Amniotic epithelial cell (primary cell): ENCODE measurements at regions not wholly inside any gene's neighbourhood (a gene's known extent, or its start where the extent isn't known, plus 50 kb on each side); places are given as distances from the start of the nearest gene placed in this dataset.
A peak's percentile ranks its signal among the peaks of the same experiment; 100 is the strongest.

ENCODE experiments used
- DNase-seq: peaks from one replicate; pipeline ENCODE4 v3.0.0-alpha.2; 2010; ENCODE audit warnings: low read depth

DNA sequence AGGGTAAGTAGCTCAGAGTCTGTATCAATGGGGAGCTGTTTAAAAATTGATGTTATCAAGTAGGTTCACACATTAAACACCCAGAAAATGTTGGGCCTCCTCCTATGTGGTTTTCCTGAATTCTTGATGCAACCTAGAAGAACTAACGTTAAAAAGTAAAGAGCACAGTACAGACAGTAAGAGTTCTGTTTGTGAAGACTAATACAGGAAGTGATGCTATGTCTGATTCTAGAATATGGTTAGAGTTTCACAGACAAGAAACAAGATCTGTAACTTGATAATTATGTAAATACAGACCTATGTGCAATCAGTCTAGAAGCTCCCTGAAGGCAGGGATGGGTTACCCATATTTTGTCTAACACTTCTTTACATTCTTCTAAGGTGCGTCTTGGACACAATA lies 214.9 kb upstream of the BTG1 start:
- DNase-seq, result no peak

DNA sequence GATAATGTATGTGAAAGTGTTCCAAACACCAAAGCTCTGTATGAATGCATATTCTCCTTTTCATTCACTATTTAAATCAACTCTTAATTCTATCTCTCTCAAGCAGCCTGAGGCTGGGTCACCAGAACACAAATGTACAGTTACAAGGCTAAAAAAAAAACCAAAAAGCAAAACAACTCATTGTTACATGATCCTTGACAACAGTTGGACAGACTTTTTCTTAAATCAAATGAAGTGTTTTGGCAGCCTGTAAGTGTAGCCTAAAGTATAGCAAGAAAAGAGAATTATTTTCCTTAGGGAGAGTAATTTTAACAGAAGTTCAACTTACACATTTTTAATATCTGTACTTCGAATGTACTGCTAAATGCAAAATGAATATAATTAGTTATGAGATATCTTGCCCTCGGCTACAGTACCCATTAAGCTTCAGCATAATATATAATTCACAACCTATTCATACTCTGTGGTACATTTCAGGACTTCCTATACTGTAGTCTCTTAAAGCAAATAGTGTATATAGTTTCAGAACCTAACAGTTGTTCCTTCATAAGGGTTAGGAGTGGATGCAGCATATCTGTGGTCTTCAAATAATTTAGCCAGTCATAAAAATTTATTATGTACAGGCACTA lies 214.0 kb upstream of the BTG1 start:
- no peak for DNase-seq

DNA sequence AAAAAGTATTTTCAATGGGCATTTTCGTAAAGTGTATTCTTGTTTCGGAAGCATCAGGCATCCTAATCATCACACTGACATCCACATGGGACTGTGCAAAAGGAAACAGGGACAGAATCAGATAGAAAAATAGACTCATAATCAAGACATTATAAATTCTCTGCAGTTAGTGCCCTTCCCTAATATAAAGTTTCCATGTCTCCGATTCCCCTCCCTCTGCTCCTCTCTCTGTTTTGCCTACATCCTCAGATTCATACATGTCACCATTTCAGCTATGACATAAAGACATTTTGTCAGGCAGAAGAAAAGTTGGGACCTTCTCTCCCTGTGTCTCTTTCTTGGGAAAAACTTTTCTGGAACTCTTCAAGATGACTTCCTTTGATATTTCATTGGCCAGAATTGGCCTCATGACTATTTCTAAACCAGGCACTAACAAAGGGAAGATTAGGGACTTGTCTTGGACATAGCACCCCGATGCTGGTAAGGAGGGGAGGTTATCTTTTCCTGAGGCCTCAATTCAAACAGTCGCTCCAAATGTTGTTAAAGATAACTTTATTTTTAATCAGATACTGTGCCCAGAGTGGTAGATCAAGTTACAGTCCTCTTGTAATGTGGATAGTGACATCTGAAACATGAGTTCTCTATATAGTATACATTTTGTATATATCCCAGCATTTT lies 212.1 kb upstream of the BTG1 start:
- DNase-seq, result no peak

DNA sequence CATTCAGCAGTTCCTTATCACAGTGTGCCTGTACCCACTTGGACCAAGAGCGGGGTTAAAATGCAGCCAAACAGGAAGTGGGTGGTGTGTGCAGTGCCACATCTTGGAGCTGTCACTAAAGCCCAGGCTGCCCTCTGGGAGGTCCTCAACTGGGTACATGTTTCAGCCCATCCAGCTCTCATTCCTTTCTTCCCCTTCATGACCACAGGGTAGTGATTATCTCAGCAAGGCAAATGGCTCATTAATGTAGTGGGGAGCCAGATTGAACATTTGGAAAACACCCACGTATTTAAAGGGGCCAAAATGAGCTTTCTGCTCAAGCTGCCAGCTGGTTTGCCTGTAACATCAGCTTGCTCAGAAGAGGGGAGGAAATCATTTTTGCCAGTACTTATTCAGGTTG lies 210.8 kb upstream of the BTG1 start:
- no peak for DNase-seq

DNA sequence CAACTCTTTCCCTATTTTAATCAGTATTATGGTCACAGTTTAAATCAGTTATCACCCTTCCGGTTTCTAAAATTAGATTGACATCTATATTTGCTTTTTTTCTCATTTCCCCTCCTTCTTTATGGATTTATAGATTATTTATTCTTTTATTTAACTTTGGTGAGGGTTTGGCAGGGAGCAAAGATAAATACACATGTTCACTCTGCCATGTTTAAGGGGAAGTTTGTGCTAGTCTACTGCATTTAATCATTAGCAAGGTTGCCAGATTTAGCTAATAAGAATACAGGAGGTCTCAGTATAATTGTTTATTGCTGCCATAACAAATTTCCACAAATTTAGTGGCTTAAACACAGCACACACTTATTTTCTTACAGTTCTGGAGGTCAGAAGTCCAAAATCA lies 204.0 kb upstream of the BTG1 start:
- DNase-seq, result no peak

DNA sequence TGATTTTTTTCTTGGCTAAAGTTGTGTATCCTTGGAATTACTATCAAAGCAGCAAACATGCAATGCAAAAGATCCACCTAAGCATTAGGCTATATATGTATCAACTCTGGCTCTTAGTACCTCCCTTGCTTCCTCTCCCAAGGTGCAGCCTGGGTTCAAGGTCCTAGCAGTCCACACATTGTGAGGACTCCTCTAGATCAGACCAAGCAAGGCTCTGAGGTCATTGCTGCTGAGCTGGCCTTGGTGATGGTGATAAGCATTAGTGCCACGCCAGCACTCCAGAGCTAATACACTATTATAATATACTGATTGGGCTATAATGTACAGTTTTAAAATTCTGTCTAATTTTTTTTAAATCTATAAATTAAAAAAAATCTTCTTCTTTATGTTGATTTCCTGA lies 196.9 kb upstream of the BTG1 start:
- no peak for DNase-seq

DNA sequence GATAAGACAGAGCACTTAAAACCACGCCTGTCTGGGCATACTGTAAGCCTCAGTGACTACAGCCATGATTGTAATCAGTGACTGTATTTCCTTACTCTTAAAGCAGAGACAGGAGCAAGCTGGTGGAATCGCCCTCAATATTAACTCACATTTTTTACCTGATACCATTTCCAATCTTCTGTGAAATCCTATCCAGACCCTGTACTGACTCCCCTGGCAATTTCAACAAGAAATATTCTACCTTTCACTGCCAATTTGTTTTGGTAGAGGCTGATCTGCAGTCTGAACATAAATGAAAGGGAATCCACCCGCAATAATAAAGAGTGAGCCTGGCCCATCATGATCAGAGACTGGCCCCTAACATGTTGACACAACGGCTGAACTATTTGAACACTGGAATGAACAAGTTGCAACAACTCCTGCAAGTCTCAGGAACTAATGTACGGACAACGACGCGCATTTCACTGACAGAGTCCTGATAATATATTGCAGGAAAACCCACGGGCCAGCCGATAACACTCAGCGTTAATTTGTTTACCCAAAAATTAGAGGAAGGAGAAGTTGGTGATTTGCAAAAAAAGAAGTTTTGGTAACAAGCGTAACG lies 195.5 kb upstream of the BTG1 start:
- peak; percentile 61 for DNase-seq

DNA sequence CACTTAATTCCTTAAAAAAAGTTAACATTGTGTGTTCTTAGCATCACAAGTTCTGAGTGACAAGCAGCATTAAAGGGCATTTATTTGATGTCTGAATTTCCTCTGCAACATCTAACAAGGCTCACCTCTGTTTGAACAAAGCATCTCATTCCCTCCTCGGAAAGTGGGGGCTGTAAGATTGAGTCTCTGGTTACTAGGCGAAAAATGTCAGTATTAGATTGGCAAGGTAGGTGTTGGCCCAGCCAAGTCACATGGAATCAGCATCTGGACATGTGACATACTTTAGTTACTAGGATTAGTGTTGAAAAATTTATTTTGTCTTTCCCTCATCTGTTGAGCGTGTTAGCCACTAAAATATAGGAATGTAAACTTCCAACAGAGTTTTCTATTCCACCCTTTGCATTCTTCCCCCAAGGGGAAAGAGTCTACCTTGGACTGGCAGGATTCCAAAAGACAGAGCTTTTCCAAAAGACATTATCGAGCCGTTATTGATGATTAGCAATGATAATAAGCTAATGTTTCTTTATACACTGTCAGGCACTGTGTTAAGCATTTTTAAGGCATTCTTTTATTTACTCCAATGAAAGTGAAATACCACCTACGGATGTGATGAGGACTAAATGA lies 194.9 kb upstream of the BTG1 start:
- no peak for DNase-seq

DNA sequence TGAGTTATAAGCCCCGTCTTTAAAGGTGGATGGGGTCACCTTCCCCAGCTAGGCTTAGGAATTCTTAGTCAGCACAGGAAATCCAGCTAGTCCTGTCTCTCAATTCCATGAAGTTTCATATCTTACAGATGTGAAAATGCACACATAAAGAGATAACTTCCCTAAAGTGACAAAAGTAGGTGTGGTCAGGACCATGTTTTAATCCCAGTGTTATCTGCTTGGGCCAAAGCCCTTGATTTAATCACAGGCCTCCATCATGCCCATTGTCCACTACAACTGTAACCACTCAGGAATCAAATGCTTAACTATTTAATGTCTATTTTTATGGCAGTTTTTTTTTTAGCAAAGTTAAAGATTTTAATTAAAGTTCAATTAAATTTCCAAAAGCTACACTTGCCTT lies 194.4 kb upstream of the BTG1 start:
- DNase-seq, result no peak

DNA sequence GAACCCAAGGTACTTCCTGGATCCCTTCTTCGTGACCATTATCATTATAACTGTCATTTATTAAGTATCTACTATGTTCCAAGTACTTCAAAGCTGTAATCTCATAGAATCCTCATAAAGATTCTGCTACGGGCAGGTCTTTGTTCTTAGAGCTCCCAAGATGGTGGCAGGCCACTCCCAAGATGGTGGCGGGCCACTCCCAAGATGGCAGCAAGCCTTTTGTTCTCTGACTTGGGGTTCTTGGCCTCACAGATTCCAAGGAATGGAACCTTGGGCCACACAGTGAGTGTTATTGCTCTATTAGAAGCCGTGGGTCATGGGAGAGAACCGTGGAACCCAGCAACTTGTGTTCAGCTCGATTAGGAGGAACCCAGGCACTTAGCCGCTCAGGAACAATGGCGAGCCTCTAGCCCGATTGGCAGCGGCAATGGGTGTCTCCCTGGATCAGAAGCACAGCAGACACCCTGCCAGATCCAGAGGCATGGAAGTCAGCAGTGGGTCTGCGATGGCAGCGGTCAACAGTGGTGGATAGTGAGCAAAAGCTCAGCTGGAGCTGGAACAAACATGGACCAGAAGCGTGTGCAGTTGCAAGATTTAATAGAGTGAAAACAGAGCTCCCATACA lies 193.7 kb upstream of the BTG1 start:
- no peak for DNase-seq

DNA sequence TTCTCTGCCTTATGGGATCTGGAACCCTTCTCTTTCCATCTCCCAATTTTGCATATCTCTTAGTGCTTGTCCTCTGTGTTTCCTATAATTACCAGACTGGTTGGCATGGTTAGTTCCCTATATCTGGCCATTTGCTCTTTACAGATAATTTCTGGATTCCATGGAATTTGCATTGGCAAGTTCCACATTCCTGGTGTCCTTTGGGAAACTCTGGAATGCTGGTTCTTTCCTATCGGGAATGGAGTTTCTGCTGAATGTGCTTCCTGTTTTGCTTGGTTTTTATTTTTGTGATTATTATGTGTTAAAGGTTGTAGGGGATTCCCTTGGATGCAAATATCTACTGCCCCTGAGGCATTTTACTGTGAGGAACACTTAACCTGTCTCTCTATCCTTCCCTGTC lies 193.0 kb upstream of the BTG1 start:
- no peak for DNase-seq

DNA sequence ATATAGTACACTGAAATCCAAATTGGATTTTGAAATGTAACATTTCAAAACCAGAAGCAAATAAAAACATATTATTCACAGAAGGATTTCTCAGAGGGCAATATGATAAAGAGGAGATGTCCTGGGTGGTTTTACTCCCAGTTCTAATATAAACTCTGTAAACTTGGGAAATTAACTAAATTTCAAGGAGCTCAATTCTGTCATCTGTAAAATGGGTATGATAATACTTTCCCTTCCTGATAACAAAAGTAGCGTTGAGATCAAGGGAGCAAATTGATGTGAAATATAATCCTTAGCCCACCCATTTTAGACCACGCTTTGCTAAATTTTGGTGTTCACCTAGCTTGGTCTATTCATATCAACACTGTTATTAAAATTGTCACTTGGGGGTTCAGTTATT lies 192.5 kb upstream of the BTG1 start:
- no peak for DNase-seq

DNA sequence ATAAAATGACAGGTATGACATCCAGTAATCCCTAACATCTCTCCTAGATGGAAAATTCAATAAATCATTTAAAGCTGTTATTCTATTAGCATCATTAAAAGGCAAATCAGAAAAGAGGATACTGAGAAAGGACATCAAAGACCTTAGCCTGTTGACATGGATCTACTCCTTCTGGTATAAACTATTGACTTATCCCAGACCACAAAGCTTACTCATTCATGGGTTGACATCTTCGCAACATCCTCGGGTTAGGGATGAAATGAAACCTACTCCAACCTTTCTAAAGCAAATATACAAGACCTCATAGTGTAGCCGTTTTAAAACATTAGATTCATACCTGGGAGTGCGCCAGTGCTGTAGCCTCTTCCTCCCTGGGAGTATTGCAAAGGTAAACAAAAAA lies 191.5 kb upstream of the BTG1 start:
- peak; percentile 8 for DNase-seq

DNA sequence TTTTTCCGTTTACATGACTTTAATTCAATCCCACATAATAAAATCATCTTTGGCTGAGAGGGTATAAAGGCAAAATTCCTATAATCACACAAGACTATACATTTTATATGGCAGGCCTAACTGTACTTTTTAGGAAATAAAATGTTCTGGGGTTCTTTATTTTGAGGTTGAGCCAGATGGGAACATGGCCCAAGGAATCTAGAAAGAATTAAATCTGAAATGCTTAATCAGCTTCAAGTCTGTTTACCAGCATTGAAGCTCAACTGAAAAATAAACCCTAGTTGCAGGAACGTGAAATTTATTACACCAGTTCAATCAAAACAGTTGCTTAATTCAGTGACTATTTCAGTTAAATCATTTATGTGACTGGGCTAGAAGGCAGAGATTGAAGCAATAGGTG lies 191.0 kb upstream of the BTG1 start:
- peak; percentile 4 for DNase-seq

DNA sequence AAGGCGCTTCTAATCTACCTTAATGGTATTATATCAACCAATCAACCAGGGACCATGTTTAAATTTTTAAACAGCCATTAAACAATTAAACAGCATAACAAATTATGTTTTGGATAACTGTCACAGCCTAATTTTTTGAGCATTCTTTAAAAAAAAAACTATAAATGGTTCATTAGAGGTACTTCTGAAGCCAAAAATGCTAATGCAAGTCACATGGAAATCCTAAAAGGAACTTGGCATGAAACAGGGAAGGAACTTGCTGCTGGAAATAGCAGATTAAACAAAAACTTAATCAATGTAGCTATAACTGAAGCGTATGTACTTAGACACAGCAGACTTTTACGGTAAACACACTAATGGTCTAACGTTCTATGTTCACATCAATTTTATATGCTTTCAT lies 190.2 kb upstream of the BTG1 start:
- DNase-seq, result no peak

DNA sequence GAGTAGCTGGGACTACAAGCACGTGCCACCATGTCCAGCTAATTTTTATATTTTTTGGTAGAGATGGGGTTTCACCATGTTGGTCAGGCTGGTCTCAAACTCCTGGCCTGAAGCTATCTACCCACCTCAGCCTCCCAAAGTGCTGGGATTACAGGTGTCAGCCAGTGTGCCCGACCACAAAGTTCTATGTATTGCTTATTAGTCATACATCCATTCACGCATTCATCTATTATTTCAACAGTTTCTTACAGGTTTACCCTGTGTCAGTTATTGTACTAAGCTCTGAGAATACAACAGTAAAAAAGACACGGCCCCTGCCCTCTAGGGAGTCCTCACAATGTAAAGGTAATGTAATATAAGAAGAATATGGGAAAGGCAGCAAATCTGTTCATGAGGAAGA lies 188.9 kb upstream of the BTG1 start:
- no peak for DNase-seq

DNA sequence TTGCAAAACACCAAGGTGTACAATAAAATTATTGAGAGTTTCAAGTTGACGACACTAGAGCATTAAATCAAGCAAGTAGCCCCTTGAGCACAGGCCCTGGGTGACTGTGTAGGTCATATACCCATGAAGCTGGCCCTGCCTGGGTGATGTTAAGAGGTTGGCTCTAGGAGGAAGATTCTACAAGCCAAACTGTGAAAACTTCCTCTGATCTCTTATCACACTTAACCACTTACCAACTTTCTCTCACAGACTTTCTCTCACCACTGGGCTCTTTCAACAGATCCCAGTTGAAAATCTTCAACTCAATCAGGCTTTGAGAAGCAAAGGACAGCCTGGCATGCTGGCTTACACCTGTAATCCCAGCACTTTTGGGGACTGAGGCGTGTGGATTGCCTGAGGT lies 186.9 kb upstream of the BTG1 start:
- no peak for DNase-seq

DNA sequence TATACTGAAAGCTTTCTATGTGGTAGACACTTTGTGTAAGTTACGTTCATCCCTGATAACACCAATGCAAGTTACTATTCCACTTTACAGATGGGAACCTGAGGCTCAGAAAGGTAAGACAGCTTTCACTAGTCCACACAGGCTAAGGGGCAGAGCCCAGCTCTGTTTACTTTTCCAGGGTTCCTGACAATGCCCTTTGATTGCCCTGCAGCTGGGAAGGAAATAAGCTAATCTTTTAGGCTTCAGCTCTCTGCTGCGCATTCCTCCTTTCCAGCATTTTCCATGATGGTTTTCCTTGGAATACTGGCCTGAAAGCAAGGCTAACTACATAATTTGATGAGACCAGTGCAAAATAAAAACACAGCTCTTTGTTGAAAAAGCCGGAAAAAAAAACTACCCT lies 185.7 kb upstream of the BTG1 start:
- no peak for DNase-seq

DNA sequence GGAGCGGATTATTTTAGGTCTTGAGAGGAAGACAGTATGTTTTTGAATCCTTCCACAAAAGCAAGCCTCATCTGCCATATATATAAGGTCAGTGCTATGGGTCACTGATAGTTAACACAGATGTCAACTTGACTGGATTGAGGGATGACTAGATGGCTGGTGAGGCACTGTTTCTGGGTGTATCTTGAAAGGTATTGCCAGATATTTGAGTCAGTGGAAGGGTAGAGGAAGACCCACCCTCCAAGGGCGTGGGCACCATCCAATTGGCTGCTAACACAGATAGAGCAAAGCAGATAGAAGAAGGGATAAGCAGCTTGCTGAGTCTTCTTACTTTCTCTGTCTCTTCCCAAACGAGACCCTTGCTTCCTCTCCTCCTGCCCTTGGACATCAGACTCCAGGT lies 185.0 kb upstream of the BTG1 start:
- DNase-seq, result no peak

DNA sequence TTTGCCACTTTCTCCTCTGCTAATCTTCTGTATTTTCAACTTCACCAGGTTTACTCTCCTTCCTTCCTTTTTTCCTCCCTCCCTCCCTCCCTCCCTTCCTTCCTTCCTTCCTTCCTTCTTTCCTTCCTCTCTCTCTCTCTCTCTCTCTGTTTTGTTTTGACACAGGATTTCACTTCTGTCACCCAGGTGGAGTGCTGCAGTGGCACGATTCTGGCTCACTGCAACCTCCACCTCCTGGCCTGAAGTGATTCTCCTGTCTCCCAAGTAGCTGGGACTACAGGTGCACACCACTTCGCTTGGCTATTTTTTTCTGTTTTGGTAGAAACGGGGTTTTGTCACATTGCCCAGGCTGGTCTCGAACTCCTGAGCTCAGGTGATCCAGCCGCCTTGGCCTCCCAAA lies 181.2 kb upstream of the BTG1 start:
- DNase-seq, result no peak

DNA sequence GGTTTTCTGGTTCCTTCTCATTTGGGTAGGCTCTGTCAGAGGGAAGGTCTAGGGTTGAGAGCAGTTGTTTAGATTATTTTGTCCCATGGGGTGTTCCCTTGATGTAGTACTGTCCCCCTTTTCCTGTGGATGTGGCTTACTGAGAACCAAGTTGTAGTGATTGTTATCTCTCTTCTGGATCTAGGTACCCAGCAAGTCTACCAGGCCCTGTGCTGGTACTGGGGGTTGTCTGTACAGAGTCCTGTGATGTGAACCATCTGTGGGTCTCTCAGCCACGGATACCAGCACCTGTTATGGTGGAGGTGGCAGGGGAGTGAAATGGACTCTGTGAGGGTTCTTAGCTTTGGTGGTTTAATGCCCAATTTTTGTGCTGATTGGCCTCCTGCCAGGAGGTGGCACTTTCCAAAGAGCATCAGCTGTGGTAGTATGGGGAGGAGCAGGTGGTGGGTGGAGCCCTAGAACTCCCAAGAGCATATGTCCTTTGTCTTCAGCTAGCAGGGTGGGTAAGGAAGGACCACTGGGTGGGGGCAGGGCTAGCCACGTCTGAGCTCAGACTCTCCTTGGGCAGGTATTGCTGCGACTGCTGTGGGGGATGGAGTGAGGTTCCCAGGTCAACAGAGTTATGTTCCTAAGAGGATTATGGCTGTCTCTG lies 179.3 kb upstream of the BTG1 start:
- DNase-seq, result no peak

DNA sequence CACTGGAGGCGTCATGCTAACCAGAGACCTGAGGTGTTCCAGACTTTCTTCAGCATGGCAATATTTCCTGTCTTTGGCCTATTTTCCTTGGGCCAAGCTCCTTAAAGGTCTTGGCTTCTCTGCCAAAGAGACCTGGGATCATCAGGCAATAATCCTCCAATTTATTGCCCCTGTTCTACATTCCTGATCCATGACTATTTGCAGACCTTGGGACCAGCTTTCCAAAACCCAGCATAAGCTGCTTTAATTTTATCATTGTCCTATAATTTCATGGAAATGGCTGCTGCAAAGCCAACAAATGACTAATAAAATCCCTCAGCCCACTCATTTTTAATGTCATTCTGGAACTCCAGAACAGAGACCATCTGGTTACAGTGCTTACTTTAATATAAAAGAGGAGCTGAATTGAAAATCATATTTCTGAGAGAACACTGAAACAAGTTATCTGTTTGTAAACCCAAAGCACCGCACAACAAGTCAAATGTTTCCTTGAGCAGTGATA lies 166.9 kb upstream of the BTG1 start:
- no peak for DNase-seq
